ENCODE measurements at regions not wholly inside any gene's neighbourhood (a gene's known extent, or its start where the extent isn't known, plus 50 kb on each side); places are given as distances from the start of the nearest gene placed in this dataset.
A peak's percentile ranks its signal among the peaks of the same experiment; 100 is the strongest.

DNA sequence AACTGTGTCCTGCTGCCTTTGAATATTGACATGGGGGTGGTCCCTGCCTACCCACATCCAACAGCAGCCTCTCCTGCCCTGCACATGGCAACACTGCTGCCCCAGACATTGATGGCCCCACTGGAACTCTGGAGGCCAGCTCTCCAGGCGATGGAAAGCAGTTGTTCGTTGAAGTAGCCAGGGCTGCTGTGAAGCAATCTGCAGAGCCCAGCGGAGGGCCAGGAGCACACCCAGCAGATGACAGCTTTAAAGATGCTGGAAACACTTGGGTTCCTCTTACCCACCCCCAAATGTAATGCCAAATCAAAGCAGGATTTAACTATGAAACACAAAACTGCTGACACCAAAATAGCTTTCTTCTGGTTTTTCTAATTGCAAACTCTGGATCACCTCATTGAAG lies 165.6 kb upstream of the NAV2 start:
- peaks cover 0 to 8% (median 2%) of the 10 kb centered on the region in 3 donors for H3K27me3 ChIP-seq (ENCODE audit: control insufficient read depth in 3 of 3, insufficient read depth in 3 of 3, low read length in 3 of 3)
- FAIRE-seq, result no peak
- H3K27ac ChIP-seq (ENCODE audit: low read depth in 1 of 3, low read length in 2 of 3), result no peak overlapping the region
- no peaks in the 10 kb centered on the region for H3K9me3 ChIP-seq (ENCODE audit: control insufficient read depth in 2 of 2, insufficient read depth in 1 of 2, low read depth in 1 of 2, low read length in 1 of 2)
- H3K4me3 ChIP-seq (ENCODE audit: low read depth in 1 of 3, low read length in 3 of 3), result no peak overlapping the region
- WGBS, 3 donors, result 76 to 93% (median 82%) methylated on average over 3 of the region's 3 CpGs
- H3K4me1 ChIP-seq (ENCODE audit: control insufficient read depth in 3 of 3, insufficient read depth in 2 of 3, low read depth in 1 of 3, low read length in 2 of 3), result no peaks in the 10 kb centered on the region
- H3K36me3 ChIP-seq (ENCODE audit: control insufficient read depth in 3 of 3, insufficient read depth in 2 of 3, low read depth in 1 of 3, low read length in 3 of 3), result no peaks in the 10 kb centered on the region
- no peak for DNase-seq

DNA sequence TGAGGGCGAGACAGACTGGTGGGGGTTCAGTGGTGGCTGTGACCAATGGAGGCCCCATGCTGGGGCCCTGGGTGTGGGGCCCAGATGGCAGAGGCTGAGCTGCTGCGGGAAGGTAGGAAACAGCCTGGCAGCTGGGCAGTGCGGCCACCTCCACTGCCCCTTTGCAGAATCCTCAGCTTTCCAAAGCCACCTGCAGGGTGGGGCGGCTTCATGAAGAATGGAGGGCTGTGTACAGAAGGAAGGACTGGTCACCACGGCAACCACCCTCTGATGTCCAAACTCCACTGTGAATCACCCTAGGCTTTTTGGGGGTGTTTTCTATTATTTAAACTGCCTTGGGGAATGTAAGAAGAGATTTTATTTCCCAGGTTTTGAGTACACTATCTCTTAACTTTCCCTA lies 166.3 kb upstream of the NAV2 start:
- no peaks in the 10 kb centered on the region for H3K36me3 ChIP-seq (ENCODE audit: control insufficient read depth in 3 of 3, insufficient read depth in 2 of 3, low read depth in 1 of 3, low read length in 3 of 3)
- no peak for FAIRE-seq
- H3K9me3 ChIP-seq (ENCODE audit: control insufficient read depth in 2 of 2, insufficient read depth in 1 of 2, low read depth in 1 of 2, low read length in 1 of 2), result no peaks in the 10 kb centered on the region
- H3K4me1 ChIP-seq (ENCODE audit: control insufficient read depth in 3 of 3, insufficient read depth in 2 of 3, low read depth in 1 of 3, low read length in 2 of 3), result no peaks in the 10 kb centered on the region
- peak in 1 of 2 donors; percentile 11 for DNase-seq
- H3K4me3 ChIP-seq (ENCODE audit: low read depth in 1 of 3, low read length in 3 of 3), result no peak overlapping the region
- H3K27ac ChIP-seq (ENCODE audit: low read depth in 1 of 3, low read length in 2 of 3), result no peak overlapping the region
- WGBS, 3 donors, result 55 to 84% (median 67%) methylated on average over 5 of the region's 5 CpGs
- peaks cover 0 to 8% (median 2%) of the 10 kb centered on the region in 3 donors for H3K27me3 ChIP-seq (ENCODE audit: control insufficient read depth in 3 of 3, insufficient read depth in 3 of 3, low read length in 3 of 3)

DNA sequence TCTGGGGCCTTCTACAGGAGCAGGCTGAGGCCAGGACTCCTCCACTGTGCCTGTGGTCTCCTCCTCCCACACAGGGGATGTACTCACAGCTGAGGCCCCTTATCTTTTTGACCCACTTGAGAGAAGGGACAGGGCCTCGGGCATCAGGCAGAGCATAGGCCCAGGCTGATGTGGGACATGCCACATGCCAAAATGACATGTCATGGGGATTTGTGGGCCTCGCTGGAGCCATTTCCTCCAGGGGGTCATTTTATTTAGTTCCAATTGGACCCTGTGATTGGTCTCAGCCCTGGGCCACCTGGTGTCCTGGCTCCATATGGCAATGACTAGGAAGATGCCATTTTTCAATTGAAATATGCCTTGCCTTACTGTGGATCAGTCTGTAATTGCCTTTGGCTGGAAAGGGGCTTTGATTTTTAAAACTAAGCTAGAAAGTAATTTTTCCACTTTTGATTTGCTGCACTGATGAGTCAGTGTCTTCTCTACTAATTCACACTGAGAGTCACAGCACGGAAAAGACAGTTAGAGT lies 171.1 kb upstream of the NAV2 start:
- Histone ChIP-seq H3K9me3 (ENCODE audit: control insufficient read depth in 2 of 2, insufficient read depth in 1 of 2, low read depth in 1 of 2, low read length in 1 of 2) (no peaks in the 10 kb centered on the region), H3K27ac (ENCODE audit: low read depth in 1 of 3, low read length in 2 of 3) (no peak overlapping the region), H3K4me1 (ENCODE audit: control insufficient read depth in 3 of 3, insufficient read depth in 2 of 3, low read depth in 1 of 3, low read length in 2 of 3) (no peaks in the 10 kb centered on the region), H3K27me3 (ENCODE audit: control insufficient read depth in 3 of 3, insufficient read depth in 3 of 3, low read length in 3 of 3) (peaks cover 0 to 2% (median 0%) of the 10 kb centered on the region in 3 donors), H3K4me3 (ENCODE audit: low read depth in 1 of 3, low read length in 3 of 3) (no peak overlapping the region), H3K36me3 (ENCODE audit: control insufficient read depth in 3 of 3, insufficient read depth in 2 of 3, low read depth in 1 of 3, low read length in 3 of 3) (no peaks in the 10 kb centered on the region)
- DNase-seq (no peak), FAIRE-seq (no peak)
- 79 to 92% (median 81%) methylated on average over 3 of the region's 3 CpGs for WGBS, 3 donors

GRCh38 chr11:19539861-19540260 lies 172.8 kb upstream of the NAV2 start:
- Histone ChIP-seq H3K36me3 (ENCODE audit: control insufficient read depth in 3 of 3, insufficient read depth in 2 of 3, low read depth in 1 of 3, low read length in 3 of 3) (no peaks in the 10 kb centered on the region), H3K4me3 (ENCODE audit: low read depth in 1 of 3, low read length in 3 of 3) (no peak overlapping the region), H3K27ac (ENCODE audit: low read depth in 1 of 3, low read length in 2 of 3) (no peak overlapping the region), H3K9me3 (ENCODE audit: control insufficient read depth in 2 of 2, insufficient read depth in 1 of 2, low read depth in 1 of 2, low read length in 1 of 2) (no peaks in the 10 kb centered on the region), H3K27me3 (ENCODE audit: control insufficient read depth in 3 of 3, insufficient read depth in 3 of 3, low read length in 3 of 3) (peaks cover 0 to 2% (median 0%) of the 10 kb centered on the region in 3 donors), H3K4me1 (ENCODE audit: control insufficient read depth in 3 of 3, insufficient read depth in 2 of 3, low read depth in 1 of 3, low read length in 2 of 3) (no peaks in the 10 kb centered on the region)
- 78 to 87% (median 79%) methylated on average over 6 of the region's 6 CpGs for WGBS, 3 donors
- DNase-seq, result no peak
- no peak for FAIRE-seq

- 69 to 79% (median 71%) methylated on average over 3 of the region's 3 CpGs for WGBS, 3 donors
- no peak for FAIRE-seq
Observed at GRCh38 chr11:19537803-19538453, 174.7 kb upstream of the NAV2 start.

DNA sequence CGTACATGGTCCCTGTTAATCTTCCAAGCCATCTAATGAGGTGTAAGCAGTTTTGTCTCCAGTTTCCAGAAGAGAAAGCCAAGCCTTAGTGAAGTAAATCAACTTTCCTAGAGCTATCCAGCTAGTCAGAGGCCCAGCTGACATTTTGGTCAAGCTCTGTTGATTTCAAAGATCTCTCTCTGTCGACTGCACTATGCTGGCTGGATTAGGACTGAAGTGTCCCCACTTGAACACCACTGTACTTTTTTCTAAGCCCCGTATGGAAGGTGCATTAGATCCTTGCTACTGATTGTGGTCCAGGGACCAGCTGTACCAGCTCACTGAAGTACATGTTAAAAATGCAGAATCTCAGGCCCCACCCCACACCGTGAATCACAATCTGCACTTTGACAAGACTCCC lies 176.5 kb upstream of the NAV2 start:
- H3K9me3 ChIP-seq (ENCODE audit: control insufficient read depth in 2 of 2, insufficient read depth in 1 of 2, low read depth in 1 of 2, low read length in 1 of 2), result no peaks in the 10 kb centered on the region
- H3K36me3 ChIP-seq (ENCODE audit: control insufficient read depth in 3 of 3, insufficient read depth in 2 of 3, low read depth in 1 of 3, low read length in 3 of 3), result no peaks in the 10 kb centered on the region
- DNase-seq (no peak), FAIRE-seq (no peak)
- 58 to 76% (median 68%) methylated on average over 4 of the region's 4 CpGs for WGBS, 3 donors
- H3K4me3 ChIP-seq (ENCODE audit: low read depth in 1 of 3, low read length in 3 of 3), result no peak overlapping the region
- H3K27me3 ChIP-seq (ENCODE audit: control insufficient read depth in 3 of 3, insufficient read depth in 3 of 3, low read length in 3 of 3), result no peaks in the 10 kb centered on the region
- no peaks in the 10 kb centered on the region for H3K4me1 ChIP-seq (ENCODE audit: control insufficient read depth in 3 of 3, insufficient read depth in 2 of 3, low read depth in 1 of 3, low read length in 2 of 3)
- H3K27ac ChIP-seq (ENCODE audit: low read depth in 1 of 3, low read length in 2 of 3), result no peak overlapping the region

More at GRCh38 chr11:19537803-19538453, 174.7 kb upstream of the NAV2 start:
- H3K4me3 ChIP-seq (ENCODE audit: low read depth in 1 of 3, low read length in 3 of 3), result no peak overlapping the region
- no peaks in the 10 kb centered on the region for H3K4me1 ChIP-seq (ENCODE audit: control insufficient read depth in 3 of 3, insufficient read depth in 2 of 3, low read depth in 1 of 3, low read length in 2 of 3)
- H3K36me3 ChIP-seq (ENCODE audit: control insufficient read depth in 3 of 3, insufficient read depth in 2 of 3, low read depth in 1 of 3, low read length in 3 of 3), result no peaks in the 10 kb centered on the region
- DNase-seq, result no peak
- no peaks in the 10 kb centered on the region for H3K27me3 ChIP-seq (ENCODE audit: control insufficient read depth in 3 of 3, insufficient read depth in 3 of 3, low read length in 3 of 3)
- H3K9me3 ChIP-seq (ENCODE audit: control insufficient read depth in 2 of 2, insufficient read depth in 1 of 2, low read depth in 1 of 2, low read length in 1 of 2), result no peaks in the 10 kb centered on the region
- no peak overlapping the region for H3K27ac ChIP-seq (ENCODE audit: low read depth in 1 of 3, low read length in 2 of 3)

GRCh38 chr11:19530505-19530904 lies 182.1 kb upstream of the NAV2 start:
- no peak overlapping the region for H3K4me3 ChIP-seq (ENCODE audit: low read depth in 1 of 3, low read length in 3 of 3)
- H3K27ac ChIP-seq (ENCODE audit: low read depth in 1 of 3, low read length in 2 of 3), result no peak overlapping the region
- peak; percentile 20 to 28 for DNase-seq
- 16 to 55% (median 28%) methylated on average over 7 of the region's 7 CpGs for WGBS, 3 donors
- peaks cover 0 to under 1% (median 0%) of the 10 kb centered on the region in 3 donors for H3K4me1 ChIP-seq (ENCODE audit: control insufficient read depth in 3 of 3, insufficient read depth in 2 of 3, low read depth in 1 of 3, low read length in 2 of 3)
- no peak for FAIRE-seq
- no peaks in the 10 kb centered on the region for H3K36me3 ChIP-seq (ENCODE audit: control insufficient read depth in 3 of 3, insufficient read depth in 2 of 3, low read depth in 1 of 3, low read length in 3 of 3)
- no peaks in the 10 kb centered on the region for H3K9me3 ChIP-seq (ENCODE audit: control insufficient read depth in 2 of 2, insufficient read depth in 1 of 2, low read depth in 1 of 2, low read length in 1 of 2)
- no peaks in the 10 kb centered on the region for H3K27me3 ChIP-seq (ENCODE audit: control insufficient read depth in 3 of 3, insufficient read depth in 3 of 3, low read length in 3 of 3)

DNA sequence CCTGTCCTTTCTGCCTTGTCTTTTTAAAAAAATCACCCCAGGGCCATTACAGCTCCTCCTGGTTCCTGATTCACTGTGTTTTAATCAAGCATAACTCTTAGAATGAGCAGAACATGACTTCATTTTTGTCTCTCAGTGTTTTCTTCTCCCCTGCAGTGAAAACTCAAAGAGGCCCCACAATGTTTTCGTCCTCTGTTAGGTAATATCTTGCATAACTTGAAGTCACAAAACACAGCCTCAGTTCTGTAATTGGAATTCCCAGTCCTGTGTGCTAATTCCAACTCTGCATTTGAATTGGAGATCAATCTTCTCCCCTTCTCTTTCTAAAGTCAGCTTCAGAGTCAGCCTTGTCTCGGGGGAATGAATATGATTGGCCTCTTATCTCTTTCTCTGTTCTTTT lies 186.5 kb upstream of the NAV2 start:
- no peak overlapping the region for H3K4me3 ChIP-seq (ENCODE audit: low read depth in 1 of 3, low read length in 3 of 3)
- no peaks in the 10 kb centered on the region for H3K36me3 ChIP-seq (ENCODE audit: control insufficient read depth in 3 of 3, insufficient read depth in 2 of 3, low read depth in 1 of 3, low read length in 3 of 3)
- H3K9me3 ChIP-seq (ENCODE audit: control insufficient read depth in 2 of 2, insufficient read depth in 1 of 2, low read depth in 1 of 2, low read length in 1 of 2), result no peaks in the 10 kb centered on the region
- H3K27me3 ChIP-seq (ENCODE audit: control insufficient read depth in 3 of 3, insufficient read depth in 3 of 3, low read length in 3 of 3), result no peaks in the 10 kb centered on the region
- no peak overlapping the region for H3K27ac ChIP-seq (ENCODE audit: low read depth in 1 of 3, low read length in 2 of 3)
- H3K4me1 ChIP-seq (ENCODE audit: control insufficient read depth in 3 of 3, insufficient read depth in 2 of 3, low read depth in 1 of 3, low read length in 2 of 3), result peaks cover 0 to 5% (median 0%) of the 10 kb centered on the region in 3 donors
- DNase-seq (no peak), FAIRE-seq (no peak)
- WGBS, 3 donors, result 58 to 75% (median 63%) methylated on average over 2 of the region's 2 CpGs

DNA sequence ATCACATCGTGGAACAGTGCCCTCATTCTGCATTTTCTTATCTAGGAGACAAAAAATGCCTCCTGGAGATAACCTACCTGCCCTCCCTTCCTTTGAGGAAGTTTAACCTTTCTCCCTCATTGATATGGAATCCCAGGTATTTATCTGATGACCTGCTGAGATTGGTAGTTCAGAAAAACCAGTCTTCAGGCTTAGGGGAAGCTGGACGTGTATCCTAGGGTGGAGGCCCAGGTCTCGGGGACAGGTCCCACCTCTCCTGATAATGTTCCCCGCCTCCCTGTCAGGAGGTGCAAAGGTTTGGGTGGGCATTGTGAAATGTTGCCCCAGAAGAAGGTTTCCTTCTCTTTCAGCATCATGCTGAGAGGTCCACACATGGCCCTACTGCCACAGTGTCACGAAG lies 186.9 kb upstream of the NAV2 start:
- Histone ChIP-seq H3K27me3 (ENCODE audit: control insufficient read depth in 3 of 3, insufficient read depth in 3 of 3, low read length in 3 of 3) (no peaks in the 10 kb centered on the region), H3K9me3 (ENCODE audit: control insufficient read depth in 2 of 2, insufficient read depth in 1 of 2, low read depth in 1 of 2, low read length in 1 of 2) (no peaks in the 10 kb centered on the region), H3K4me1 (ENCODE audit: control insufficient read depth in 3 of 3, insufficient read depth in 2 of 3, low read depth in 1 of 3, low read length in 2 of 3) (peaks cover 0 to 5% (median 0%) of the 10 kb centered on the region in 3 donors), H3K27ac (ENCODE audit: low read depth in 1 of 3, low read length in 2 of 3) (no peak overlapping the region), H3K36me3 (ENCODE audit: control insufficient read depth in 3 of 3, insufficient read depth in 2 of 3, low read depth in 1 of 3, low read length in 3 of 3) (no peaks in the 10 kb centered on the region), H3K4me3 (ENCODE audit: low read depth in 1 of 3, low read length in 3 of 3) (no peak overlapping the region)
- peak in 1 of 2 donors; percentile 13 for DNase-seq
- 41 to 64% (median 47%) methylated on average over 5 of the region's 5 CpGs for WGBS, 3 donors
- no peak for FAIRE-seq
